H9 (cell line): ENCODE measurements at regions not wholly inside any gene's neighbourhood (a gene's known extent, or its start where the extent isn't known, plus 50 kb on each side); places are given as distances from the start of the nearest gene placed in this dataset.

Experiments used
- DNase-seq: peaks from one replicate; pipeline ENCODE4 v3.0.0-alpha.2; 2017
- H2AFZ ChIP-seq: one replicate; pipeline ENCODE4 v1.6.1; 2013; ENCODE audit warnings: mild to moderate bottlenecking, low read length, control low read depth, moderate library complexity
- H2AK5ac ChIP-seq: 2 replicates; pipeline ENCODE4 v1.6.1; 2013; ENCODE audit warnings: low read length, control low read depth, mixed read lengths; ENCODE audit not compliant: insufficient read length
- H2BK120ac ChIP-seq: one replicate; pipeline ENCODE4 v1.6.1; 2013; ENCODE audit warnings: low read depth, mild to moderate bottlenecking, low read length, control low read depth, inconsistent platforms; ENCODE audit not compliant: poor library complexity, severe bottlenecking
- H2BK12ac ChIP-seq: 2 replicates; pipeline ENCODE4 v1.6.1; 2013; ENCODE audit warnings: low read length, control low read depth, mixed read lengths, low read depth; ENCODE audit not compliant: insufficient read length
- H2BK15ac ChIP-seq: 2 replicates; pipeline ENCODE4 v1.6.1; 2013; ENCODE audit warnings: low read depth, low read length, control low read depth
- H2BK20ac ChIP-seq: one replicate; pipeline ENCODE4 v1.6.1; 2013; ENCODE audit warnings: low read depth, mild to moderate bottlenecking, low read length, control low read depth, inconsistent platforms; ENCODE audit not compliant: poor library complexity, severe bottlenecking
- H2BK5ac ChIP-seq: 2 replicates; pipeline ENCODE4 v1.6.1; 2013; ENCODE audit warnings: low read length, control low read depth, mixed read lengths; ENCODE audit not compliant: insufficient read length
- H3K14ac ChIP-seq: 2 replicates; pipeline ENCODE4 v1.6.1; 2013; ENCODE audit warnings: low read length, control low read depth; ENCODE audit not compliant: insufficient read depth
- H3K18ac ChIP-seq: 2 replicates; pipeline ENCODE4 v1.6.1; 2013; ENCODE audit warnings: low read depth, mild to moderate bottlenecking, mixed read lengths, low read length, control low read depth; ENCODE audit not compliant: insufficient read length
- H3K23ac ChIP-seq: 2 replicates; pipeline ENCODE4 v1.6.1; 2013; ENCODE audit warnings: low read length, control low read depth, mixed read lengths, low read depth; ENCODE audit not compliant: insufficient read length
- H3K23me2 ChIP-seq: 2 replicates; pipeline ENCODE4 v1.6.1; 2013; ENCODE audit warnings: low read depth, mild to moderate bottlenecking, mixed read lengths, low read length, control low read depth; ENCODE audit not compliant: insufficient read length, poor library complexity, severe bottlenecking
- H3K27ac ChIP-seq: 2 replicates; pipeline ENCODE4 v1.5.1; 2013; ENCODE audit warnings: low read length, control low read depth, mixed read lengths, low read depth; ENCODE audit not compliant: insufficient read length
- H3K27me3 ChIP-seq: 2 replicates; pipeline ENCODE4 v1.6.1; 2013; ENCODE audit warnings: low read length, control low read depth, inconsistent platforms; ENCODE audit not compliant: insufficient read depth
- H3K4ac ChIP-seq: 2 replicates; pipeline ENCODE4 v1.6.1; 2013; ENCODE audit warnings: low read depth, mild to moderate bottlenecking, control low read depth, inconsistent platforms, low read length, moderate library complexity
- H3K4me1 ChIP-seq: 2 replicates; pipeline ENCODE4 v1.6.1; 2013; ENCODE audit warnings: low read length, control low read depth, inconsistent platforms; ENCODE audit not compliant: insufficient read depth
- H3K4me2 ChIP-seq: 2 replicates; pipeline ENCODE4 v1.6.1; 2013; ENCODE audit warnings: low read length, control low read depth, mixed read lengths; ENCODE audit not compliant: insufficient read length, insufficient read depth
- H3K56ac ChIP-seq: 2 replicates; pipeline ENCODE4 v1.6.1; 2013; ENCODE audit warnings: low read depth, mild to moderate bottlenecking, mixed read lengths, low read length, control low read depth; ENCODE audit not compliant: insufficient read length
- H3K79me1 ChIP-seq: 2 replicates; pipeline ENCODE4 v1.6.1; 2013; ENCODE audit warnings: low read depth, mild to moderate bottlenecking, moderate library complexity, low read length, control low read depth, inconsistent platforms; ENCODE audit not compliant: insufficient read depth, poor library complexity, severe bottlenecking
- H3K79me2 ChIP-seq: 2 replicates; pipeline ENCODE4 v1.6.1; 2013; ENCODE audit warnings: low read length, control low read depth, inconsistent platforms; ENCODE audit not compliant: insufficient read depth
- H3K9ac ChIP-seq: 2 replicates; pipeline ENCODE4 v1.6.1; 2013; ENCODE audit warnings: low read length, control low read depth, mixed read lengths; ENCODE audit not compliant: insufficient read length; ENCODE audit errors: extremely low read depth
- H3K9me3 ChIP-seq: one replicate; pipeline ENCODE4 v1.6.1; 2013; ENCODE audit warnings: low read depth, low read length, inconsistent platforms; ENCODE audit not compliant: control insufficient read depth
- H3T11ph ChIP-seq: one replicate; pipeline ENCODE4 v1.6.1; 2013; ENCODE audit warnings: mild to moderate bottlenecking, low read length, control low read depth, inconsistent platforms
- H4K20me1 ChIP-seq: one replicate; pipeline ENCODE4 v1.6.1; 2013; ENCODE audit not compliant: control insufficient read depth, insufficient read length, insufficient read depth
- H4K5ac ChIP-seq: 2 replicates; pipeline ENCODE4 v1.6.1; 2013; ENCODE audit warnings: low read depth, mild to moderate bottlenecking, mixed read lengths, low read length, control low read depth; ENCODE audit not compliant: insufficient read length
- H4K8ac ChIP-seq: replicated peaks from 2 replicates; pipeline ENCODE4 v1.6.1; 2013; ENCODE audit warnings: low read length, control low read depth, mixed read lengths, low read depth; ENCODE audit not compliant: insufficient read length
- H4K91ac ChIP-seq: 2 replicates; pipeline ENCODE4 v1.6.1; 2013; ENCODE audit warnings: low read depth, mild to moderate bottlenecking, moderate library complexity, mixed read lengths, low read length, control low read depth; ENCODE audit not compliant: insufficient read length
- H3K27ac Mint-ChIP-seq, 3 experiments: 2 replicates in 2 of 3; 3 replicates in 1 of 3; pipeline ENCODE4 v1.8.0; 2020 to 2021; ENCODE audit warnings: mixed read lengths in 3 of 3, mild to moderate bottlenecking in 1 of 3, moderate library complexity in 1 of 3
- H3K27me3 Mint-ChIP-seq: 2 replicates; pipeline ENCODE4 v1.8.0; 2021; ENCODE audit warnings: low read depth, mild to moderate bottlenecking, moderate library complexity, mixed read lengths
- H3K36me3 Mint-ChIP-seq, 3 experiments: 2 replicates in 2 of 3; 3 replicates in 1 of 3; pipeline ENCODE4 v1.8.0; 2020 to 2021; ENCODE audit warnings: low read depth in 3 of 3, mixed read lengths in 3 of 3; ENCODE audit not compliant: insufficient read depth in 1 of 3
- H3K4me1 Mint-ChIP-seq, 2 experiments: 2 replicates each; pipeline ENCODE4 v1.8.0; 2020; ENCODE audit warnings: mixed read lengths in 2 of 2
- H3K4me3 Mint-ChIP-seq, 2 experiments: 2 replicates in 1 of 2; 3 replicates in 1 of 2; pipeline ENCODE4 v1.8.0; 2020 to 2021; ENCODE audit warnings: mild to moderate bottlenecking in 2 of 2, mixed read lengths in 2 of 2, moderate library complexity in 1 of 2
- H3K9me3 Mint-ChIP-seq, 2 experiments: 2 replicates in 1 of 2; 3 replicates in 1 of 2; pipeline ENCODE4 v1.8.0; 2020; ENCODE audit warnings: mild to moderate bottlenecking in 2 of 2, mixed read lengths in 2 of 2, moderate library complexity in 1 of 2
- CTCF ChIP-seq: fragments of 200-600 bp; sonication (generic); conservative IDR thresholded peaks from 3 replicates; pipeline ENCODE4 v1.8.0; 2021; ENCODE audit warnings: antibody characterized with exemption, mild to moderate bottlenecking
- WGBS: extraction: QIAGEN DNeasy Blood & Tissue Kit; methylation state at CpG from one replicate; pipeline ENCODE4 v1.1.7; 2013; ENCODE audit warnings: missing lambda C conversion rate, low lambda C conversion rate, mixed read lengths; ENCODE audit not compliant: insufficient read length; ENCODE audit errors: extremely low coverage; 5-methylcytosine and 5-hydroxymethylcytosine counted together

GRCh38 chr5:97842687-97843086, 659.6 kb upstream of the RIOK2 start:
- Histone ChIP-seq H2AK5ac (no peak overlapping the region), H4K5ac (no peak overlapping the region), H4K8ac (no peak overlapping the region), H3K23ac (no peak overlapping the region), H3K4me1 (no peaks in the 10 kb centered on the region), H3K23me2 (no peaks in the 10 kb centered on the region), H3K79me1 (no peaks in the 10 kb centered on the region), H3K79me2 (no peaks in the 10 kb centered on the region), H2BK20ac (no peak overlapping the region), H2BK5ac (no peak overlapping the region), H3K4me2 (no peak overlapping the region), H3K14ac (no peak overlapping the region), H3K9me3 (no peaks in the 10 kb centered on the region), H2BK15ac (no peak overlapping the region), H4K91ac (no peak overlapping the region), H2AFZ (no peak overlapping the region), H2BK12ac (no peak overlapping the region), H2BK120ac (no peak overlapping the region), H3K27ac (no peak overlapping the region), H3K56ac (no peak overlapping the region), H3T11ph (no peak overlapping the region), H3K9ac (no peak overlapping the region), H4K20me1 (no peaks in the 10 kb centered on the region), H3K4ac (no peak overlapping the region), H3K18ac (no peak overlapping the region), H3K27me3 (no peaks in the 10 kb centered on the region; the same call in 1 of the 2 replicates)
- TF ChIP-seq CTCF, result no peak
- Mint-ChIP-seq H3K27ac (no peak overlapping the region), H3K4me3 (no peak overlapping the region), H3K4me1 (0 out of 4 replicates have a peak, but pooled peaks cover 0 to 2% of the 10 kb centered on the region in 2 experiments), H3K36me3 (no peaks in the 10 kb centered on the region), H3K27me3 (no peaks in the 10 kb centered on the region), H3K9me3 (no peaks in the 10 kb centered on the region)
- no CpG with 5 or more reads among the region's 1 CpG for WGBS
- no peak for DNase-seq
